Stimulated activated effector memory CD8-positive, alpha-beta T cell treated with anti-CD3 and anti-CD28 coated beads, Interleukin-12 subunit alpha, Interleukin-12 subunit beta, amount 100 ng/mL, for 72 hours (primary cell): ENCODE measurements at regions not wholly inside any gene's neighbourhood (a gene's known extent, or its start where the extent isn't known, plus 50 kb on each side); places are given as distances from the start of the nearest gene placed in this dataset.
"Not testable (repeated sequence)": the region's sequence is repeated elsewhere in the genome, so short reads cannot be mapped to it uniquely, and the experiment has no call there.

Source experiments
- ATAC-seq: fragments of 150-1000 bp; cut with Tn5 transposase; 2 replicates; pipeline ENCODE4 v1.10.0; 2021
- DNase-seq, 2 donors: peaks; one replicate each; pipeline ENCODE4 v3.0.0; 2021 to 2022; ENCODE audit warnings: low spot score in 2 of 2
- H3K27ac Mint-ChIP-seq: one replicate; pipeline ENCODE4 v1.8.0; 2022; ENCODE audit warnings: mild to moderate bottlenecking, mixed read lengths
- H3K36me3 Mint-ChIP-seq: one replicate; pipeline ENCODE4 v1.8.0; 2022; ENCODE audit warnings: mild to moderate bottlenecking, mixed read lengths
- H3K4me1 Mint-ChIP-seq: one replicate; pipeline ENCODE4 v1.8.0; 2022; ENCODE audit warnings: mixed read lengths
- H3K4me3 Mint-ChIP-seq: one replicate; pipeline ENCODE4 v1.8.0; 2022; ENCODE audit warnings: mild to moderate bottlenecking, mixed read lengths
- H3K9me3 Mint-ChIP-seq: one replicate; pipeline ENCODE4 v1.8.0; 2022; ENCODE audit warnings: mixed read lengths

GRCh38 chr21:19501115-19501514 is 1097.5 kb upstream of the TMPRSS15 start:
- ATAC-seq (no peak), DNase-seq (no peak)
- H3K36me3 Mint-ChIP-seq, result no peaks in the 10 kb centered on the region
- no peaks in the 10 kb centered on the region for H3K4me1 Mint-ChIP-seq
- no peak overlapping the region for H3K27ac Mint-ChIP-seq
- no peak overlapping the region for H3K4me3 Mint-ChIP-seq
- peaks cover 15% of the 10 kb centered on the region for H3K9me3 Mint-ChIP-seq

GRCh38 chr21:19507682-19508260 is 1104.2 kb upstream of the TMPRSS15 start:
- no peaks in the 10 kb centered on the region for H3K4me1 Mint-ChIP-seq
- ATAC-seq, result no peak
- no peak overlapping the region for H3K4me3 Mint-ChIP-seq
- H3K27ac Mint-ChIP-seq, result no peak overlapping the region
- H3K36me3 Mint-ChIP-seq, result no peaks in the 10 kb centered on the region
- peaks cover 12% of the 10 kb centered on the region for H3K9me3 Mint-ChIP-seq
- DNase-seq, result no peak

- Mint-ChIP-seq H3K27ac (no peak overlapping the region), H3K36me3 (no peaks in the 10 kb centered on the region), H3K4me1 (no peaks in the 10 kb centered on the region), H3K9me3 (peaks cover 12% of the 10 kb centered on the region), H3K4me3 (no peak overlapping the region)
- no peak for DNase-seq
- ATAC-seq, result no peak
These were observed 1104.9 kb upstream of the TMPRSS15 start for GRCh38 chr21:19508442-19508841.

DNA sequence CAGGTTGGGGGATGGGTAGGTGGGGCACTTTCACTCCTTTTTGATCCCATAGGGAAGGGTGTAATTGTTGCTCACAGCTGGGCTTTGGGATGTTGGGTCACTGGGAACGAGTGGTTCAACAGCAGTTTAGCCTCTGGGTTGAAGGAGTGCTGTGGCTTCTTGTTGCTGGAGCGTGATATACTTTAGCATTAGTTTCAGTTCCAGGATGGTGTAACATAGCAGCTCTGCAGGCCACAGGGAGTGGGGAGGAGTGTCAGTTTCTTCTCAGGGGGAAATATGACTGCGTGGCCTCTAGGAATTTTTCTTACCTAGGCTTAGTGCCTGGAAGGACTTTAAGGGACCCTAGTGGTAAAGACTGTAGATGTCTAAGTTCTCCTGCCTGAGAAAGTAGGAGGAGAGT is 1105.3 kb upstream of the TMPRSS15 start:
- Mint-ChIP-seq H3K4me1 (no peaks in the 10 kb centered on the region), H3K27ac (no peak overlapping the region), H3K36me3 (no peaks in the 10 kb centered on the region), H3K9me3 (peaks cover 12% of the 10 kb centered on the region), H3K4me3 (no peak overlapping the region)
- ATAC-seq (no peak), DNase-seq (no peak)

DNA sequence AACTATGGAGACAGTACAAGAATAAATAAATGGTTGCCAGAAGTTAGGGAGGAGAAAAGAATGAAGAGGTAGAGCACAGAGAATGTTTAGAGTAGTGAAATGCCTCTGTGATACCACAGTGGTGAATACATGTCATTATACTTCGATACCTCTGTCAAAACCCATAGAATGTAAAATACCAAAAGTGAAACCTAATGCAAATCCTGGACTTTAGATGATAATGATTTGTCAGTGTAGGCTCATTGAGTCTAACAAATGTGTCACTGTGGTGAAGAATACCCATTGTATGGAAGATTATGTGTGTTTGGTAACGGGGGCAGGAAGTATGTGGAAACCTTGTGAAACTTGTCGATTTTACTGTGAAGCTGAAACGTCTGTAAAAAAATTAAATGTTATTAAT is 1106.5 kb upstream of the TMPRSS15 start:
- Mint-ChIP-seq H3K4me3 (no peak overlapping the region), H3K27ac (no peak overlapping the region), H3K9me3 (peaks cover 14% of the 10 kb centered on the region), H3K4me1 (no peaks in the 10 kb centered on the region), H3K36me3 (no peaks in the 10 kb centered on the region)
- ATAC-seq (no peak), DNase-seq (no peak)

- Mint-ChIP-seq H3K36me3 (no peaks in the 10 kb centered on the region), H3K4me3 (no peak overlapping the region), H3K4me1 (no peaks in the 10 kb centered on the region), H3K9me3 (peaks cover 17% of the 10 kb centered on the region), H3K27ac (no peak overlapping the region)
- ATAC-seq (no peak), DNase-seq (no peak)
These were observed 1107.1 kb upstream of the TMPRSS15 start for GRCh38 chr21:19510653-19511052.

DNA sequence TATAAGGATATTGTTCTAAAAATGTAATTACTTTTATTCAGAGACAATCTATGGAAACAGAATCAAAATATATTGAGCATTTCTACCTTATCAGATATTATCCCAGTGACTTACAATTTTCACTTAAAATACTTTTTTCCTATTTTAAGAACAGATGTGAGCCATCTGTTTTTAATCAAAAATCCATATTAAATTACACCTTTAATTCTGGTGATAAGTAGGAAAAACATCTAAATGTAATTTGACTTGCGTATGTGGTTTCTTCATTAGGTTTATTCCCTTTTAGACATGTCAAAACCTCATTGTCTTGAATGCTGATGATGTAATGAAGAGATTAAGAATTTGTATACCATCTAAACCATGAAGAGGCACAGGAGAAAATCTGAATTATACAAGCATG is 1118.8 kb upstream of the TMPRSS15 start:
- H3K36me3 Mint-ChIP-seq, result no peaks in the 10 kb centered on the region
- no peak for ATAC-seq

GRCh38 chr21:19523061-19523460 is 1119.5 kb upstream of the TMPRSS15 start:
- no peak for ATAC-seq
- Mint-ChIP-seq H3K4me1 (no peaks in the 10 kb centered on the region), H3K27ac (no peak overlapping the region), H3K9me3 (peaks cover 12% of the 10 kb centered on the region), H3K4me3 (no peak overlapping the region), H3K36me3 (no peaks in the 10 kb centered on the region)
- DNase-seq, result no peak

More for the DNA sequence above, 1118.8 kb upstream of the TMPRSS15 start:
- H3K27ac Mint-ChIP-seq, result no peak overlapping the region
- peaks cover 12% of the 10 kb centered on the region for H3K9me3 Mint-ChIP-seq
- no peak for DNase-seq
- H3K4me3 Mint-ChIP-seq, result no peak overlapping the region
- no peaks in the 10 kb centered on the region for H3K4me1 Mint-ChIP-seq

- ATAC-seq (no peak), DNase-seq (no peak)
- Mint-ChIP-seq H3K36me3 (no peaks in the 10 kb centered on the region), H3K9me3 (peaks cover 12% of the 10 kb centered on the region), H3K4me1 (no peaks in the 10 kb centered on the region), H3K27ac (no peak overlapping the region), H3K4me3 (no peak overlapping the region)
These were observed 1120.2 kb upstream of the TMPRSS15 start for GRCh38 chr21:19523746-19524145.

DNA sequence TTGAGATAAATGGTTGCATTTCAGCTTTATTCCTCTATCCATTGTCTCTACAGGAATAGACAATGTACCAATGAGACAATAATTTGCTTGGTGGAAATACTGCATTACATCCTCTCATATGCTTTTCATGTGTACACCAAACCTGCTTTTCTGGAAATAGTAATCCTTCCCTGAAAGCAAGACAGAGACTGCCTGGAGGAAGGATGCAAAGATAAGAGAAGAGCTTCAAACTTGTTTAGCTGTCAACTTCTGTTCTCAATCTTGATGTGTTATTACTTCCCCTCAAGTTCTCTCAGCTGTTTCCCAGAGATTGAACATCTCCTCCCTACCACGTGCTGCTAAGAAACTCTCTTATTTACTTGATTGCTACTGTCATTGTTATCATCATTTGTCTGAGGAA is 1125.4 kb upstream of the TMPRSS15 start:
- H3K36me3 Mint-ChIP-seq, result no peaks in the 10 kb centered on the region

GRCh38 chr21:19535356-19535755 is 1131.8 kb upstream of the TMPRSS15 start:
- H3K27ac Mint-ChIP-seq, result no peak overlapping the region
- no peaks in the 10 kb centered on the region for H3K36me3 Mint-ChIP-seq
- no peak for DNase-seq
- H3K4me3 Mint-ChIP-seq, result no peak overlapping the region
- peaks cover 9% of the 10 kb centered on the region for H3K9me3 Mint-ChIP-seq
- ATAC-seq, result no peak
- H3K4me1 Mint-ChIP-seq, result no peaks in the 10 kb centered on the region

More for the DNA sequence above, 1125.4 kb upstream of the TMPRSS15 start:
- ATAC-seq (no peak), DNase-seq (no peak)
- H3K27ac Mint-ChIP-seq, result no peak overlapping the region
- H3K4me1 Mint-ChIP-seq, result no peaks in the 10 kb centered on the region
- H3K9me3 Mint-ChIP-seq, result peaks cover 10% of the 10 kb centered on the region
- no peak overlapping the region for H3K4me3 Mint-ChIP-seq

- Mint-ChIP-seq H3K36me3 (no peaks in the 10 kb centered on the region), H3K27ac (no peak overlapping the region), H3K9me3 (peaks cover 8% of the 10 kb centered on the region), H3K4me1 (no peaks in the 10 kb centered on the region), H3K4me3 (no peak overlapping the region)
- ATAC-seq, result no peak
- no peak for DNase-seq
These were observed 1133.5 kb upstream of the TMPRSS15 start for GRCh38 chr21:19537116-19537515.

- no peak for ATAC-seq
- H3K4me1 Mint-ChIP-seq, result no peaks in the 10 kb centered on the region
These were observed 1136.7 kb upstream of the TMPRSS15 start for GRCh38 chr21:19540287-19540686.

DNA sequence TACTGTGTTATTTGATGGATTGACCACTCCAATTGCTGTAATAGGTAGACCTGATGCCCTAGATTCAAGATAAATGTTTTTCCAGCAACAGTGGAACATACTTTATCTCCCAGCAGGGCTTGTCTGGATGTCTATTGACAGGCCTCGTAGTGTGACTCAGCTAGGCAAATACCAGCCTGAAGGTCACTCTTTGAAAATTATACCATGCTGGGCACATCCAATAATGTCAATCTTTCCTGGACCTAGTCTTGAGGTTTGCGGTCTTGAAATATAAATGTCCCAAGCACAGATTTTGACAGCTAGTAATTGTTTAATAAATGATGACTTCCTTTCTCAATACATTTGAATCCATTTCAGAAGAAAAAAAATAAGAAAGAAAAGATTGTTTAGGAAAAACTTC is 1138.0 kb upstream of the TMPRSS15 start:
- Mint-ChIP-seq H3K36me3 (no peaks in the 10 kb centered on the region), H3K27ac (no peak overlapping the region), H3K4me3 (no peak overlapping the region), H3K9me3 (peaks cover 21% of the 10 kb centered on the region), H3K4me1 (no peaks in the 10 kb centered on the region)
- no peak for ATAC-seq
- no peak for DNase-seq

More at GRCh38 chr21:19540287-19540686, 1136.7 kb upstream of the TMPRSS15 start:
- H3K9me3 Mint-ChIP-seq, result peaks cover 18% of the 10 kb centered on the region
- no peak overlapping the region for H3K4me3 Mint-ChIP-seq
- no peak overlapping the region for H3K27ac Mint-ChIP-seq
- no peaks in the 10 kb centered on the region for H3K36me3 Mint-ChIP-seq
- DNase-seq, result no peak

DNA sequence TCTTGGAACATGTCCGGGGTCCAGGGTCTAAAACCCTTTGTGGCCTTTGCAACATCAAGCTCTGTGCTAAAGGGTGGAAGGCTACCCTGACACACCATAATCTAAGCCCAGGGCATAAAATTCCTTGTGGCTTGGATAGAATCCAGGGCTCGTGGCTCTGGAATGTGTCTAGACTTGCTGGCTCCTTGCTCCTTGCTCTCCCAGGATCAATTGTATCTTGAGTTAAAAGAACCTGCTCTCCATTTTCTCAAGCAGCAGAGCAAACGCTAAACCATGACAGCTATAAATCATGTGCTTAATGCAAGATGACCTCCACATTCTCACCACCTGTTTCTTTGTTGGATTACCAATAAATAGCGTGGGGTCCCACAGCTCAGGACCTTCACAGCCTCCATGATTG is 1140.9 kb upstream of the TMPRSS15 start:
- peaks cover 23% of the 10 kb centered on the region for H3K9me3 Mint-ChIP-seq
- H3K27ac Mint-ChIP-seq, H3K36me3 Mint-ChIP-seq, H3K4me3 Mint-ChIP-seq, ATAC-seq, DNase-seq, H3K4me1 Mint-ChIP-seq: not testable (repeated sequence)

DNA sequence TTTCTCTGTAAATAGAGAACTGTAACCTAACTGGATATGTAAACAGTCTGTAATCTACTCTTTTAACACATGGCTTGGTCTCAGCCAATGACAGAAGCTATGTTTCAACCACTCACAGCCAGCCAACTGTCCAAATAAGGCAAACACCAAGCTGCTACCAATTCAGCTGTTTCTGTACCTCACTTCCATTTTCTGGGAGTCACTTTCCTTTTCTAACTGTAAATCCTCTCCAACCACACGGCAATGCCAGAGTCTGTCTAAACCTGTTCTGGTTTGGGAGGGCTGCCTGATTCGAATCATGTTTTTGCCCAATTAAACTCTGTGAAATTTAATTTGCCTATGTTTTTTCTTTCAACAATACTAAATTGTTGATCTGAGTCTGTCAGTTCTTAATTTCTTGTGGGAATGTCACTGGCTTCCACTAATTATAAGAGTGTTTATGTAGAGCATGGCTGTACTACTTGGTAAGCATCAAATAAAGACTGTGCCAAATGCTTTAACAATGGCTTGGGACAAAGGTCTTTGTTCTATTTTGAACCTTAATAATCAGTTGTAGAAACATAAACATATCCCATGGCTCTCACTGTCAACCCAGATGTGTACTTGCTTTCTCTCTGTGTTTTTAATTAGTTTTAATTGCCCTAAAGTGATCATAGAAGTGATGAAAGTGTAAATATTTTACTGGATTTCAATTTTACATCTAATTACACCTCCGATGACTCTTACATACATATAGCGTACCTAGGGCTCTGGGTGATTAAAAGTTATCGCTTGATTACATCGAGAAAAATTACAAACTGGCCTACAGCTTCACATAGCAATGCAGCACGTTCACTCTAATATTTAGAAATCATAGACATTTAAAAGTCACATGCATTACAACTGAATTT is 1144.6 kb upstream of the TMPRSS15 start:
- no peaks in the 10 kb centered on the region for H3K4me1 Mint-ChIP-seq
- no peak overlapping the region for H3K4me3 Mint-ChIP-seq
- ATAC-seq (no peak), DNase-seq (no peak)
- H3K36me3 Mint-ChIP-seq, result no peaks in the 10 kb centered on the region
- H3K9me3 Mint-ChIP-seq, result peaks cover 20% of the 10 kb centered on the region
- H3K27ac Mint-ChIP-seq, result no peak overlapping the region
